H1 (cell line): ENCODE measurements at regions not wholly inside any gene's neighbourhood (a gene's known extent, or its start where the extent isn't known, plus 50 kb on each side); places are given as distances from the start of the nearest gene placed in this dataset.

ENCODE experiments used
- CHD2 ChIP-seq: IDR thresholded peaks from 2 replicates; pipeline ENCODE4 v1.6.1; 2012; ENCODE audit warnings: low read length, improper control_type of control experiment
- EZH2 ChIP-seq: fragments of 200-600 bp; sonication (generic); IDR thresholded peaks from 2 replicates; pipeline ENCODE4 v1.7.1; 2012; ENCODE audit warnings: low read depth, mild to moderate bottlenecking, moderate library complexity, low read length, inconsistent platforms; ENCODE audit not compliant: severe bottlenecking
- SP2 ChIP-seq: IDR thresholded peaks from 2 replicates; pipeline ENCODE4 v1.6.1; 2012; ENCODE audit warnings: mild to moderate bottlenecking, low read length, inconsistent platforms

DNA sequence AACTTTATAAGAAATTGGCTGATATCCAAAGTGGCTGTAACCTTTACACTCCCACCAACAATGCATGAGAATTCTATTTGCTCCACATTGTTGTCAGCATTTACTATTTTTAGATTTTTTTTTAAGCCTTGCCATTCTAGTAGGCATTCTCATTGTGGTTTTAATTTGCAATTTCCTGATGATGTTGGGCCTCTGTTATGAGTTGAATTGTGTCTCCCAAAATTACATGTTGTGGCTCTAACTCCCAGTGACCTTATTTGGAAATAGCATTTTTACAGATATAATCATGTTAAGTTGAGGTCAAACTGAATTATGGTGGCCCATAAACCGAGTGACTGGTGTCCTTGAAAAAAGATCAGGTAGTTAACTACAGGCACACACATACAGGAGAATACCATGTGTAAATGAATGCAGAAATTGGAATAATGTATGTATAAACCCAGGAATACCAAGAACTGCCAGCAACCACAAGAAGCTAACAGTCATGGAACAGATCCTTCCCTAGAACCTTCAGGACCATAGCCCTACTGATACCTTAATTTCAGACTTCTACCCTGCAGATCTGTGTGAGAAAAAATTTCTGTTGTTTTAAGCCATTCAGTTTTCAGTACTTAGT, 348.8 kb upstream of the DAB1 start (continued):
- TF ChIP-seq EZH2 (no peak), CHD2 (no peak), SP2 (no peak)
